ENCODE measurements at regions not wholly inside any gene's neighbourhood (a gene's known extent, or its start where the extent isn't known, plus 50 kb on each side); places are given as distances from the start of the nearest gene placed in this dataset.

GRCh38 chr4:141376769-141377168, 156.1 kb downstream of the ZNF330 start:
- H3K27ac Mint-ChIP-seq, result no peak overlapping the region
- no peak for ATAC-seq
- H3K4me3 Mint-ChIP-seq, result no peak overlapping the region
- peaks cover 5% of the 10 kb centered on the region for H3K9me3 Mint-ChIP-seq (ENCODE audit: low read depth)
- no peaks in the 10 kb centered on the region for H3K36me3 Mint-ChIP-seq (ENCODE audit: low read depth)
- DNase-seq, result no peak
- peaks cover 5% of the 10 kb centered on the region for H3K27me3 Mint-ChIP-seq
- intact Hi-C loops (cut with DNase I, micrococcal nuclease), result no loop called here
- ChIA-PET POLR2A (no interaction called here), CTCF (no interaction called here)
- H3K4me1 Mint-ChIP-seq, result no peaks in the 10 kb centered on the region

GRCh38 chr4:141387299-141387698, 166.6 kb downstream of the ZNF330 start:
- DNase-seq, result no peak
- no peak for ATAC-seq
- H3K4me3 Mint-ChIP-seq, result no peak overlapping the region
- H3K27me3 Mint-ChIP-seq, result peaks cover 3% of the 10 kb centered on the region
- POLR2A ChIA-PET, result no interaction called here
- H3K27ac Mint-ChIP-seq, result no peak overlapping the region
- intact Hi-C loops (cut with DNase I, micrococcal nuclease), result no loop called here
- CTCF ChIA-PET, result no interaction called here
- H3K4me1 Mint-ChIP-seq, result no peaks in the 10 kb centered on the region
- H3K36me3 Mint-ChIP-seq (ENCODE audit: low read depth), result no peaks in the 10 kb centered on the region
- H3K9me3 Mint-ChIP-seq (ENCODE audit: low read depth), result peaks cover 3% of the 10 kb centered on the region

- Mint-ChIP-seq H3K4me3 (no peak overlapping the region), H3K27ac (no peak overlapping the region), H3K36me3 (ENCODE audit: low read depth) (no peaks in the 10 kb centered on the region), H3K9me3 (ENCODE audit: low read depth) (no peaks in the 10 kb centered on the region), H3K27me3 (peaks cover 3% of the 10 kb centered on the region), H3K4me1 (no peaks in the 10 kb centered on the region)
- no peak for ATAC-seq
- no peak for DNase-seq
- intact Hi-C loops (cut with DNase I, micrococcal nuclease), result no loop called here
- POLR2A ChIA-PET, result no interaction called here
- CTCF ChIA-PET, result no interaction called here
Observed at GRCh38 chr4:141388481-141388880, 167.8 kb downstream of the ZNF330 start.

- ATAC-seq (no peak), DNase-seq (no peak)
- ChIA-PET POLR2A (no interaction called here), CTCF (interaction anchor here (0.6 kb wide), 1 partner anchor 1873 kb away, joined by 4 read pairs; no protein-coding TSS in a partner anchor)
- H3K9me3 Mint-ChIP-seq (ENCODE audit: low read depth), result no peaks in the 10 kb centered on the region
- H3K27ac Mint-ChIP-seq, result no peak overlapping the region
- H3K4me1 Mint-ChIP-seq, result no peaks in the 10 kb centered on the region
- intact Hi-C loops (cut with DNase I, micrococcal nuclease), result no loop called here
- peaks cover 5% of the 10 kb centered on the region for H3K27me3 Mint-ChIP-seq
- H3K36me3 Mint-ChIP-seq (ENCODE audit: low read depth), result no peaks in the 10 kb centered on the region
- H3K4me3 Mint-ChIP-seq, result no peak overlapping the region
Observed at GRCh38 chr4:141389649-141390048, 169.0 kb downstream of the ZNF330 start.

- H3K9me3 Mint-ChIP-seq (ENCODE audit: low read depth), result no peaks in the 10 kb centered on the region
- no peak for DNase-seq
- no peak for ATAC-seq
- H3K36me3 Mint-ChIP-seq (ENCODE audit: low read depth), result no peaks in the 10 kb centered on the region
- POLR2A ChIA-PET, result no interaction called here
- H3K27me3 Mint-ChIP-seq, result peaks cover 5% of the 10 kb centered on the region
- H3K4me3 Mint-ChIP-seq, result no peak overlapping the region
- intact Hi-C loops (cut with DNase I, micrococcal nuclease), result no loop called here
- no peak overlapping the region for H3K27ac Mint-ChIP-seq
- no peaks in the 10 kb centered on the region for H3K4me1 Mint-ChIP-seq
- CTCF ChIA-PET, result no interaction called here
Observed at GRCh38 chr4:141390571-141390970, 169.9 kb downstream of the ZNF330 start.

- ChIA-PET POLR2A (no interaction called here), CTCF (no interaction called here)
- H3K27me3 Mint-ChIP-seq, result peaks cover 5% of the 10 kb centered on the region
- DNase-seq (no peak), ATAC-seq (no peak)
- H3K9me3 Mint-ChIP-seq (ENCODE audit: low read depth), result no peaks in the 10 kb centered on the region
- no peaks in the 10 kb centered on the region for H3K4me1 Mint-ChIP-seq
- no peaks in the 10 kb centered on the region for H3K36me3 Mint-ChIP-seq (ENCODE audit: low read depth)
- no peak overlapping the region for H3K27ac Mint-ChIP-seq
- intact Hi-C loops (cut with DNase I, micrococcal nuclease), result no loop called here
- H3K4me3 Mint-ChIP-seq, result no peak overlapping the region
Observed at GRCh38 chr4:141391293-141391692, 170.6 kb downstream of the ZNF330 start.

- intact Hi-C loops (cut with DNase I, micrococcal nuclease), result no loop called here
- ChIA-PET CTCF (no interaction called here), POLR2A (no interaction called here)
- Mint-ChIP-seq H3K4me1 (no peaks in the 10 kb centered on the region), H3K27ac (no peak overlapping the region), H3K4me3 (no peak overlapping the region), H3K27me3 (peaks cover 5% of the 10 kb centered on the region), H3K9me3 (ENCODE audit: low read depth) (no peaks in the 10 kb centered on the region), H3K36me3 (ENCODE audit: low read depth) (no peaks in the 10 kb centered on the region)
- DNase-seq, result no peak
- ATAC-seq, result no peak
Observed at GRCh38 chr4:141391771-141392170, 171.1 kb downstream of the ZNF330 start.

- Mint-ChIP-seq H3K36me3 (ENCODE audit: low read depth) (no peaks in the 10 kb centered on the region), H3K4me1 (no peaks in the 10 kb centered on the region), H3K9me3 (ENCODE audit: low read depth) (no peaks in the 10 kb centered on the region), H3K4me3 (no peak overlapping the region), H3K27ac (no peak overlapping the region), H3K27me3 (peaks cover 5% of the 10 kb centered on the region)
- ChIA-PET POLR2A (no interaction called here), CTCF (no interaction called here)
- intact Hi-C loops (cut with DNase I, micrococcal nuclease), result no loop called here
- ATAC-seq, result no peak
- DNase-seq, result no peak
Observed at GRCh38 chr4:141395246-141395830, 174.6 kb downstream of the ZNF330 start.

GRCh38 chr4:141395919-141396318, 175.2 kb downstream of the ZNF330 start:
- peaks cover 5% of the 10 kb centered on the region for H3K27me3 Mint-ChIP-seq
- H3K36me3 Mint-ChIP-seq (ENCODE audit: low read depth), result no peaks in the 10 kb centered on the region
- CTCF ChIA-PET, result no interaction called here
- intact Hi-C loops (cut with DNase I, micrococcal nuclease), result no loop called here
- ATAC-seq (no peak), DNase-seq (no peak)
- no peaks in the 10 kb centered on the region for H3K4me1 Mint-ChIP-seq
- H3K9me3 Mint-ChIP-seq (ENCODE audit: low read depth), result no peaks in the 10 kb centered on the region
- POLR2A ChIA-PET, result no interaction called here
- no peak overlapping the region for H3K27ac Mint-ChIP-seq
- H3K4me3 Mint-ChIP-seq, result no peak overlapping the region

- Mint-ChIP-seq H3K36me3 (ENCODE audit: low read depth) (no peaks in the 10 kb centered on the region), H3K27me3 (peaks cover 3% of the 10 kb centered on the region), H3K27ac (no peak overlapping the region), H3K4me1 (no peaks in the 10 kb centered on the region), H3K9me3 (ENCODE audit: low read depth) (no peaks in the 10 kb centered on the region), H3K4me3 (no peak overlapping the region)
- no peak for ATAC-seq
- POLR2A ChIA-PET, result no interaction called here
- CTCF ChIA-PET, result interaction anchor here (0.7 kb wide), 1 partner anchor 37 kb away, joined by 3 read pairs; no protein-coding TSS in a partner anchor
- no peak for DNase-seq
- intact Hi-C loops (cut with DNase I, micrococcal nuclease), result no loop called here
Observed at GRCh38 chr4:141402712-141403111, 182.0 kb downstream of the ZNF330 start.

- ChIA-PET POLR2A (no interaction called here), CTCF (no interaction called here)
- H3K27me3 Mint-ChIP-seq, result peaks cover 2% of the 10 kb centered on the region
- H3K9me3 Mint-ChIP-seq (ENCODE audit: low read depth), result no peaks in the 10 kb centered on the region
- H3K36me3 Mint-ChIP-seq (ENCODE audit: low read depth), result no peaks in the 10 kb centered on the region
- H3K4me1 Mint-ChIP-seq, result no peaks in the 10 kb centered on the region
- no peak overlapping the region for H3K27ac Mint-ChIP-seq
- ATAC-seq (no peak), DNase-seq (no peak)
- intact Hi-C loops (cut with DNase I, micrococcal nuclease), result no loop called here
- H3K4me3 Mint-ChIP-seq, result no peak overlapping the region
Observed at GRCh38 chr4:141403782-141404181, 183.1 kb downstream of the ZNF330 start.

- DNase-seq (no peak), ATAC-seq (no peak)
- H3K36me3 Mint-ChIP-seq (ENCODE audit: low read depth), result no peaks in the 10 kb centered on the region
- no peak overlapping the region for H3K27ac Mint-ChIP-seq
- ChIA-PET POLR2A (no interaction called here), CTCF (no interaction called here)
- H3K9me3 Mint-ChIP-seq (ENCODE audit: low read depth), result no peaks in the 10 kb centered on the region
- no peaks in the 10 kb centered on the region for H3K4me1 Mint-ChIP-seq
- intact Hi-C loops (cut with DNase I, micrococcal nuclease), result no loop called here
- no peak overlapping the region for H3K4me3 Mint-ChIP-seq
- no peaks in the 10 kb centered on the region for H3K27me3 Mint-ChIP-seq
Observed at GRCh38 chr4:141406237-141406636, 185.5 kb downstream of the ZNF330 start.

- ChIA-PET CTCF (interaction anchor here (0.8 kb wide), 1 partner anchor 63 kb away, joined by 3 read pairs; no protein-coding TSS in a partner anchor), POLR2A (interaction anchor here (0.6 kb wide), 1 partner anchor 52 kb away, joined by 3 read pairs; no protein-coding TSS in a partner anchor)
- Mint-ChIP-seq H3K36me3 (ENCODE audit: low read depth) (no peaks in the 10 kb centered on the region), H3K27me3 (no peaks in the 10 kb centered on the region), H3K4me3 (no peak overlapping the region), H3K9me3 (ENCODE audit: low read depth) (no peaks in the 10 kb centered on the region), H3K4me1 (no peaks in the 10 kb centered on the region), H3K27ac (no peak overlapping the region)
- DNase-seq (no peak), ATAC-seq (no peak)
- intact Hi-C loops (cut with DNase I, micrococcal nuclease), result no loop called here
Observed at GRCh38 chr4:141409556-141409955, 188.9 kb downstream of the ZNF330 start.
